OCI-LY1 (cell line): ENCODE measurements at regions not wholly inside any gene's neighbourhood (a gene's known extent, or its start where the extent isn't known, plus 50 kb on each side); places are given as distances from the start of the nearest gene placed in this dataset.

Experiments
- CTCF ChIP-seq: fragments of 200-600 bp; sonication (generic), shearing (Covaris generic); IDR thresholded peaks from 2 replicates; pipeline ENCODE4 v1.5.1; 2017; ENCODE audit warnings: mild to moderate bottlenecking, antibody characterized with exemption, low read length, moderate library complexity, mixed read lengths
- EZH2 ChIP-seq: fragments of 200-600 bp; sonication (generic), shearing (Covaris generic); IDR thresholded peaks from 2 replicates; pipeline ENCODE4 v1.8.0; 2017; ENCODE audit warnings: borderline replicate concordance, mixed run types, mild to moderate bottlenecking, antibody characterized with exemption, low read length, moderate library complexity, mixed read lengths

- TF ChIP-seq EZH2, result no peak
- no peak for TF ChIP-seq CTCF
Measured at GRCh38 chr7:20270867-20271266, 53.7 kb upstream of the MACC1 start.
